ENCODE measurements at regions not wholly inside any gene's neighbourhood (a gene's known extent, or its start where the extent isn't known, plus 50 kb on each side); places are given as distances from the start of the nearest gene placed in this dataset.

- no peak overlapping the region for H3K9ac ChIP-seq (ENCODE audit: low read depth, low read length)
- no peaks in the 10 kb centered on the region for H3K4me1 ChIP-seq (ENCODE audit: insufficient read depth, low read length)
- no peak overlapping the region for H3K4me3 ChIP-seq (ENCODE audit: low read depth in 1 of 2, low read length in 2 of 2)
- no peaks in the 10 kb centered on the region for H3K27me3 ChIP-seq (ENCODE audit: insufficient read depth, low read length, poor library complexity)
- no peak overlapping the region for H3K27ac ChIP-seq (ENCODE audit: low read length)
- no peak for ATAC-seq (ENCODE audit: insufficient read depth, low read depth)
- no peak overlapping the region for H3K4me2 ChIP-seq (ENCODE audit: insufficient read depth, low read length)
- no peaks in the 10 kb centered on the region for H3K36me3 ChIP-seq (ENCODE audit: insufficient read depth, low read length)
- no peak overlapping the region for H2AFZ ChIP-seq (ENCODE audit: low read depth, low read length)
- DNase-seq: no peak
- TF ChIP-seq CTCF (IDR thresholded peaks at IDR 0.05; ENCODE audit: borderline replicate concordance, extremely low read depth, low read length, poor library complexity, severe bottlenecking): no peak
- TF ChIP-seq EZH2 (IDR thresholded peaks at IDR 0.05; ENCODE audit: borderline replicate concordance, low read depth, low read length, severe bottlenecking): no peak
- no peaks in the 10 kb centered on the region for H3K79me2 ChIP-seq (ENCODE audit: insufficient read depth, low read length)
- H3K9me3 ChIP-seq (ENCODE audit: insufficient read depth, low read length, severe bottlenecking): no peaks in the 10 kb centered on the region
- no peaks in the 10 kb centered on the region for H4K20me1 ChIP-seq (ENCODE audit: insufficient read depth, low read length)
Measured at GRCh38 chr1:238302646-238303045, 411.9 kb upstream of the ZP4 start.

- Histone ChIP-seq H3K4me2 (ENCODE audit: insufficient read depth, low read length) (no peak overlapping the region), H2AFZ (ENCODE audit: low read depth, low read length) (no peak overlapping the region), H3K9me3 (ENCODE audit: insufficient read depth, low read length, severe bottlenecking) (peaks cover 3% of the 10 kb centered on the region), H3K36me3 (ENCODE audit: insufficient read depth, low read length) (no peaks in the 10 kb centered on the region), H3K27ac (ENCODE audit: low read length) (no peak overlapping the region), H4K20me1 (ENCODE audit: insufficient read depth, low read length) (no peaks in the 10 kb centered on the region), H3K9ac (ENCODE audit: low read depth, low read length) (no peak overlapping the region), H3K4me3 (ENCODE audit: low read depth in 1 of 2, low read length in 2 of 2) (no peak overlapping the region), H3K79me2 (ENCODE audit: insufficient read depth, low read length) (no peaks in the 10 kb centered on the region), H3K27me3 (ENCODE audit: insufficient read depth, low read length, poor library complexity) (no peaks in the 10 kb centered on the region), H3K4me1 (ENCODE audit: insufficient read depth, low read length) (no peaks in the 10 kb centered on the region)
- ATAC-seq (ENCODE audit: insufficient read depth, low read depth): no peak
- no peak for TF ChIP-seq EZH2 (IDR thresholded peaks at IDR 0.05; ENCODE audit: borderline replicate concordance, low read depth, low read length, severe bottlenecking)
- TF ChIP-seq CTCF (IDR thresholded peaks at IDR 0.05; ENCODE audit: borderline replicate concordance, extremely low read depth, low read length, poor library complexity, severe bottlenecking): no peak
- DNase-seq: no peak
Measured at GRCh38 chr1:238296371-238296770, 405.6 kb upstream of the ZP4 start.

- Histone ChIP-seq H3K4me2 (ENCODE audit: insufficient read depth, low read length) (no peak overlapping the region), H3K9ac (ENCODE audit: low read depth, low read length) (no peak overlapping the region), H2AFZ (ENCODE audit: low read depth, low read length) (no peak overlapping the region), H4K20me1 (ENCODE audit: insufficient read depth, low read length) (no peaks in the 10 kb centered on the region), H3K4me3 (ENCODE audit: low read depth in 1 of 2, low read length in 2 of 2) (no peak overlapping the region), H3K4me1 (ENCODE audit: insufficient read depth, low read length) (no peaks in the 10 kb centered on the region), H3K27ac (ENCODE audit: low read length) (no peak overlapping the region), H3K36me3 (ENCODE audit: insufficient read depth, low read length) (no peaks in the 10 kb centered on the region), H3K27me3 (ENCODE audit: insufficient read depth, low read length, poor library complexity) (no peaks in the 10 kb centered on the region), H3K9me3 (ENCODE audit: insufficient read depth, low read length, severe bottlenecking) (peaks cover 3% of the 10 kb centered on the region), H3K79me2 (ENCODE audit: insufficient read depth, low read length) (no peaks in the 10 kb centered on the region)
- ATAC-seq (ENCODE audit: insufficient read depth, low read depth) (no peak), DNase-seq (no peak)
- TF ChIP-seq CTCF (IDR thresholded peaks at IDR 0.05; ENCODE audit: borderline replicate concordance, extremely low read depth, low read length, poor library complexity, severe bottlenecking) (no peak), EZH2 (IDR thresholded peaks at IDR 0.05; ENCODE audit: borderline replicate concordance, low read depth, low read length, severe bottlenecking) (no peak)
Measured at GRCh38 chr1:238293075-238293474, 402.4 kb upstream of the ZP4 start.

GRCh38 chr1:238281418-238281817, 390.7 kb upstream of the ZP4 start:
- TF ChIP-seq CTCF (IDR thresholded peaks at IDR 0.05; ENCODE audit: borderline replicate concordance, extremely low read depth, low read length, poor library complexity, severe bottlenecking): no peak
- no peak for TF ChIP-seq EZH2 (IDR thresholded peaks at IDR 0.05; ENCODE audit: borderline replicate concordance, low read depth, low read length, severe bottlenecking)
- no peak overlapping the region for H3K4me3 ChIP-seq (ENCODE audit: low read depth in 1 of 2, low read length in 2 of 2)
- ATAC-seq (ENCODE audit: insufficient read depth, low read depth): no peak
- no peak overlapping the region for H3K4me2 ChIP-seq (ENCODE audit: insufficient read depth, low read length)
- H2AFZ ChIP-seq (ENCODE audit: low read depth, low read length): no peak overlapping the region
- H4K20me1 ChIP-seq (ENCODE audit: insufficient read depth, low read length): no peaks in the 10 kb centered on the region
- H3K36me3 ChIP-seq (ENCODE audit: insufficient read depth, low read length): no peaks in the 10 kb centered on the region
- DNase-seq: no peak
- no peaks in the 10 kb centered on the region for H3K9me3 ChIP-seq (ENCODE audit: insufficient read depth, low read length, severe bottlenecking)
- H3K4me1 ChIP-seq (ENCODE audit: insufficient read depth, low read length): no peaks in the 10 kb centered on the region
- H3K79me2 ChIP-seq (ENCODE audit: insufficient read depth, low read length): no peaks in the 10 kb centered on the region
- no peaks in the 10 kb centered on the region for H3K27me3 ChIP-seq (ENCODE audit: insufficient read depth, low read length, poor library complexity)
- H3K9ac ChIP-seq (ENCODE audit: low read depth, low read length): no peak overlapping the region
- H3K27ac ChIP-seq (ENCODE audit: low read length): no peak overlapping the region

Data from DND-41 (cell line).